CD4-positive, alpha-beta memory T cell (primary cell): ENCODE measurements at regions not wholly inside any gene's neighbourhood (a gene's known extent, or its start where the extent isn't known, plus 50 kb on each side); places are given as distances from the start of the nearest gene placed in this dataset.

Source experiments
- CTCF ChIA-PET: fragments of 350-600 bp; sonication (Branson Sonifier 250); formaldehyde crosslinking; loops from one replicate; lab custom pipeline; 2021; ENCODE audit warnings: inconsistent platforms; ENCODE audit not compliant: partially characterized antibody; lab: Charles Lee
- POLR2A ChIA-PET: fragments of 350-600 bp; sonication (Branson Sonifier 250); formaldehyde crosslinking; loops from one replicate; lab custom pipeline; 2021; ENCODE audit not compliant: partially characterized antibody; lab: Charles Lee
- DNase-seq, 5 donors: peaks; one replicate each; pipeline versions ENCODE4 v3.0.0 to v3.0.0-alpha.2; 2020 to 2022; ENCODE audit warnings: mixed read lengths in 1 of 5
- H3K27ac ChIP-seq: one replicate; pipeline ENCODE4 v1.7.0; 2013; ENCODE audit warnings: low read depth, low read length
- H3K27me3 ChIP-seq: 2 replicates; pipeline ENCODE4 v1.7.0; 2013; ENCODE audit warnings: mild to moderate bottlenecking, low read length, moderate library complexity; ENCODE audit not compliant: insufficient read depth
- H3K36me3 ChIP-seq: 2 replicates; pipeline ENCODE4 v1.7.0; 2013; ENCODE audit warnings: mild to moderate bottlenecking, low read length, moderate library complexity; ENCODE audit not compliant: insufficient read depth
- H3K4me1 ChIP-seq: 2 replicates; pipeline ENCODE4 v1.7.0; 2013; ENCODE audit warnings: mild to moderate bottlenecking, low read length, moderate library complexity; ENCODE audit not compliant: insufficient read depth
- H3K4me3 ChIP-seq, 2 donors: one replicate each; pipeline ENCODE4 v1.7.0; 2013; ENCODE audit warnings: low read length in 2 of 2, mild to moderate bottlenecking in 1 of 2
- H3K9me3 ChIP-seq, 2 donors: one replicate each; pipeline ENCODE4 v1.7.0; 2013; ENCODE audit warnings: low read length in 2 of 2, control low read depth in 1 of 2; ENCODE audit not compliant: control insufficient read depth in 1 of 2
- H3K27ac Mint-ChIP-seq, 7 donors: one replicate each; pipeline ENCODE4 v1.8.0; 2020 to 2021; ENCODE audit warnings: mixed read lengths in 7 of 7, mild to moderate bottlenecking in 6 of 7, inconsistent platforms in 3 of 7, moderate library complexity in 3 of 7
- H3K27me3 Mint-ChIP-seq, 2 donors: one replicate each; pipeline ENCODE4 v1.8.0; 2020 to 2021; ENCODE audit warnings: mixed read lengths in 2 of 2
- H3K36me3 Mint-ChIP-seq, 2 donors: one replicate each; pipeline ENCODE4 v1.8.0; 2020 to 2021; ENCODE audit warnings: mixed read lengths in 2 of 2, inconsistent platforms in 1 of 2, mild to moderate bottlenecking in 1 of 2
- H3K4me1 Mint-ChIP-seq, 4 donors: one replicate each; pipeline ENCODE4 v1.8.0; 2020 to 2021; ENCODE audit warnings: mixed read lengths in 4 of 4, mild to moderate bottlenecking in 1 of 4
- H3K4me3 Mint-ChIP-seq, 8 donors: one replicate each; pipeline ENCODE4 v1.8.0; 2020 to 2021; ENCODE audit warnings: mixed read lengths in 8 of 8, mild to moderate bottlenecking in 7 of 8, moderate library complexity in 6 of 8, inconsistent platforms in 3 of 8
- H3K9me3 Mint-ChIP-seq, 8 donors: one replicate each; pipeline ENCODE4 v1.8.0; 2020 to 2021; ENCODE audit warnings: mixed read lengths in 8 of 8, mild to moderate bottlenecking in 5 of 8, inconsistent platforms in 3 of 8, moderate library complexity in 1 of 8
- intact Hi-C: fragments of 100-400 bp; cut with micrococcal nuclease; formaldehyde crosslinking; loops from one replicate; pipeline ENCODE4 v1.15.1; 2023

DNA sequence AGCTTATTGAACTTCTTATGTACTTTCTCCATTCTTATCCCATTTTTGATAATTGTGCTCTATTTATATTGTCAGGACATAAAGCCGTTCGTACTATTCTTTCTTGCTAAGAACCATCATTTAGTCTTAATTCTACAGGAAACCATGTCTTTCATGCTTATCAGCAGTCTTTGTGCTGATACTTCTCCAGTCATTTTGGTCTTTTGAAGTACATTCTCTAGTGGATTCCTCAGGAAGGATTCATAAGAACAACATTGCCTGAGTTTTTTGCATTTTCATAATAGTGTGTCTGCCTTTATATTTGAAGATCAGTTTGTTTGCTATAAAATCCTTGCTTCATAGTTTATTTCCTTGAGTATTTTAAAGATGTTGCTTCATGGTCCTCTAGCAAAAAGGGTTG lies 126.6 kb upstream of the NEO1 start:
- Mint-ChIP-seq H3K4me3 (no peak overlapping the region), H3K36me3 (peaks cover 0 to 5% of the 10 kb centered on the region in 2 donors), H3K27me3 (peaks cover 1 to 2% of the 10 kb centered on the region in 2 donors), H3K9me3 (peaks cover 0 to 2% (median 0%) of the 10 kb centered on the region in 8 donors), H3K4me1 (peaks cover 0 to 15% (median 2%) of the 10 kb centered on the region in 4 donors), H3K27ac (no peak overlapping the region)
- Histone ChIP-seq H3K4me1 (no peaks in the 10 kb centered on the region), H3K36me3 (no peaks in the 10 kb centered on the region), H3K4me3 (no peak overlapping the region), H3K27ac (no peak overlapping the region), H3K9me3 (no peaks in the 10 kb centered on the region), H3K27me3 (peaks cover 3% of the 10 kb centered on the region)
- DNase-seq, result no peak
- intact Hi-C loops, result no loop called here
- CTCF ChIA-PET, result no interaction called here
- POLR2A ChIA-PET, result no interaction called here

DNA sequence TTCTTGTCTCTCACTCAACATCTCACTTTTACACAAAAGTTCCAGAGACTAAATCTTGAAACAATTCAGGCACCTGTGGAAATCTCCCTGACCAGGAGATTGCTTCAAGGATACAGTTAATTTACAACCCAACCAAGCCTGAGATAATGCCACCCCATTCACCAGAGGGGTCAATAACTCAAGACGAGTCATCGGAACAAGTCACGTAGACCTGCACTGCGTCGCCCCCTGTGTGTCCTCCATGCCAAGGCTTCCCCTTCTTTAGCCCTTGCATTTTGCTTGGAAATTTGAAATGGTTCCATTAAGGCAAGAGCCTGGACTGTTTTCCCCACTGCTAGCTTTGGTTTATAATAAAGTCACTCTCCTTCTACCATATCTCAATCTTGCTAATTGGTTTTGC lies 129.0 kb upstream of the NEO1 start:
- H3K36me3 Mint-ChIP-seq, result peaks cover 0 to 5% of the 10 kb centered on the region in 2 donors
- Histone ChIP-seq H3K9me3 (no peaks in the 10 kb centered on the region), H3K36me3 (no peaks in the 10 kb centered on the region), H3K4me1 (no peaks in the 10 kb centered on the region), H3K27ac (no peak overlapping the region), H3K4me3 (no peak overlapping the region), H3K27me3 (peaks cover 3% of the 10 kb centered on the region)
- H3K4me3 Mint-ChIP-seq, result no peak overlapping the region
- ChIA-PET POLR2A (no interaction called here), CTCF (no interaction called here)
- DNase-seq, result no peak
- H3K27me3 Mint-ChIP-seq, result peaks cover 1 to 2% of the 10 kb centered on the region in 2 donors
- H3K27ac Mint-ChIP-seq, result no peak overlapping the region
- H3K9me3 Mint-ChIP-seq, result no peaks in the 10 kb centered on the region
- intact Hi-C loops, result no loop called here
- peaks cover 0 to 11% (median 2%) of the 10 kb centered on the region in 4 donors for H3K4me1 Mint-ChIP-seq

DNA sequence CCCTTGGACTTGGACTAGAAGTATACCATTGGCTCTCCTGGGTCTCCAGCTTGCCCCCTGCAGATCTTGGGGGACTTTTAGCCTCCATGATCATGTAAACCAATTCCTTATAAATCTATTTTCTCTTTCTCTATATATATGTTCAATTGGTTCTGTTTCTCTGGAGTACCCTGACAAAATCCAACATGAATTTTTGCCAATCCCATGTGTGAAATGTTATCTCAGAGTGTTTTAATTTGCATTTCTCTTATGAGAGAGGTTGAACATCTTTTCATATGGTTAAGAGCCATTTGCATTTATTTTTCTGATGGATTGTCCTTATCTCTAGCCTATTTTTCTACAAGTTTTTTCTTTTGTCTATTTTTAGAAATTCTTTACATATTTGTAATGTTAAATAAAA lies 131.7 kb upstream of the NEO1 start:
- Mint-ChIP-seq H3K4me3 (no peak overlapping the region), H3K4me1 (no peaks in the 10 kb centered on the region), H3K9me3 (no peaks in the 10 kb centered on the region), H3K27me3 (peaks cover 0 to 2% of the 10 kb centered on the region in 2 donors), H3K36me3 (no peaks in the 10 kb centered on the region), H3K27ac (no peak overlapping the region)
- H3K4me1 ChIP-seq, result no peaks in the 10 kb centered on the region
- no peak overlapping the region for H3K27ac ChIP-seq
- CTCF ChIA-PET, result no interaction called here
- no peaks in the 10 kb centered on the region for H3K36me3 ChIP-seq
- no peak overlapping the region for H3K4me3 ChIP-seq
- intact Hi-C loops, result no loop called here
- H3K9me3 ChIP-seq, result no peaks in the 10 kb centered on the region
- DNase-seq, result no peak
- POLR2A ChIA-PET, result no interaction called here
- H3K27me3 ChIP-seq, result no peaks in the 10 kb centered on the region

DNA sequence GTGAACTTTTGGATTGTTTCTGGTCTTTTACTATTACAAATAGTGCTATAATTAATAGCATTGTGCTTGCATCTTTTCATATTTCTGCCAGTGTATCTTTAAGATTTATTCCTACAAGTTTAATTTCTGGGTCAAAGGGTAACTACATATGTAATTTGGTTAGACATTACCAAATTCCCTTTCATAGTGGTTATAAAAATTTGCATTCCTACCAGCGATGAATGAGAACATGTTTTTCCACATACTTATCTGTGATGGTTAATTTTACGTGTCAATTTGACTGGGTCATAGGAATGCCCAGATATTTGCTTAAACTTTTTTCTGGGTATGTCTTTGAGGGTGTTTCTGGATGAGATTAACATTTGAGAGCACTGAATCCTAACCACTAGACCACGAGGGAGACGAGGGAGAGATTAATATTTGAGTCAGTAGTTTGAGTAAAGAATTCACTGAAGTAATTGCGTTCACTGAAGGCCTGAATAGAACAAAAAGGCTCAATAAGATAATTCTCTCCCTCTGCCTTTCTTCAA lies 132.3 kb upstream of the NEO1 start:
- H3K27ac ChIP-seq, result no peak overlapping the region

DNA sequence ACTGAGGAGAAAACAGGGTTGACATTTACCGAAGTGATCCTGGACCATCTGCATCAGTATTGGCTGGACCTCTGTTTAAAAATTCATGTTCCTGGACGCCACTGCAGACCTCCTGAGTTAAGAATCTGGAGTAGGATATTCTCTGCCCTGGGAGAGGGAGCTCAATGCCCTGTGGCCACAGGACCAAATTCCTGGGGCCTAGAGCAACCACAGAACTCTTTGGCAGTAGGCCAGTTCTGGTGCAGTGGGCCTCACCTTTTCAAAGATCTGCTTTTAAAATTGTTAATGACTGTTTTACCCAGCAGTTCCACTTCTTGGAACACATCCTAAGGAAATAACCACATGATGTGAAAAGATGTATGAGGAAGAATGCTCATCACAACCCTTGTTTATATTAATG lies 133.3 kb upstream of the ADPGK start:
- H3K4me1 Mint-ChIP-seq, result no peaks in the 10 kb centered on the region
- no peak overlapping the region for H3K27ac Mint-ChIP-seq
- DNase-seq, result no peak
- Histone ChIP-seq H3K36me3 (no peaks in the 10 kb centered on the region), H3K4me3 (no peak overlapping the region), H3K4me1 (no peaks in the 10 kb centered on the region), H3K27me3 (no peaks in the 10 kb centered on the region), H3K9me3 (no peaks in the 10 kb centered on the region), H3K27ac (no peak overlapping the region)
- intact Hi-C loops, result no loop called here
- CTCF ChIA-PET, result no interaction called here
- no peak overlapping the region for H3K4me3 Mint-ChIP-seq
- POLR2A ChIA-PET, result no interaction called here
- H3K36me3 Mint-ChIP-seq, result no peaks in the 10 kb centered on the region
- no peaks in the 10 kb centered on the region for H3K9me3 Mint-ChIP-seq
- H3K27me3 Mint-ChIP-seq, result peaks cover 0 to 3% of the 10 kb centered on the region in 2 donors

More for the DNA sequence above, 132.3 kb upstream of the NEO1 start:
- H3K27me3 Mint-ChIP-seq, result peaks cover 0 to 1% of the 10 kb centered on the region in 2 donors
- H3K27me3 ChIP-seq, result no peaks in the 10 kb centered on the region
- no peaks in the 10 kb centered on the region for H3K4me1 Mint-ChIP-seq
- H3K4me3 ChIP-seq, result no peak overlapping the region
- POLR2A ChIA-PET, result no interaction called here
- H3K9me3 Mint-ChIP-seq, result no peaks in the 10 kb centered on the region
- H3K9me3 ChIP-seq, result no peaks in the 10 kb centered on the region
- no peaks in the 10 kb centered on the region for H3K36me3 Mint-ChIP-seq
- CTCF ChIA-PET, result no interaction called here
- H3K27ac Mint-ChIP-seq, result no peak overlapping the region
- no peaks in the 10 kb centered on the region for H3K36me3 ChIP-seq
- H3K4me3 Mint-ChIP-seq, result no peak overlapping the region
- no peak for DNase-seq
- intact Hi-C loops, result no loop called here
- H3K4me1 ChIP-seq, result no peaks in the 10 kb centered on the region

DNA sequence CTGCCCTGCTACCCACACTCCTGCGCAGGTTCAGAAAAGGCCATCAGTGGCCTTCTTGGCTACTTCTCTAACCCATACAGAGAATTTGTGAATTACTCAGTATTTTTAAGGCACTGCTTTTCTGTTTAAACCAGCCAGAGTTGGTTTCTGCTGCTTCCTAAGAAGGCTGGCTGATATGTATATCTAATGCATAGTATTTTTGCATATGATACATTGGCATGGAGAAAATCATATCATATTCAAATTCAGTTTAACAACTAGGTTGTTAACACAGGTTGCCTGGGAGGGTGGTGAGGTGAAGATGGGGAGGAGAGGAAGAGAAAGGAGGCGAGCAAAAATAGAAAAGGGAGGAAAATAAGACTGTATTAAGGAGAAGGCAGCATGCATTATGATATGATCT lies 132.8 kb upstream of the ADPGK start:
- Histone ChIP-seq H3K9me3 (no peaks in the 10 kb centered on the region), H3K27ac (no peak overlapping the region), H3K4me3 (no peak overlapping the region), H3K27me3 (no peaks in the 10 kb centered on the region), H3K4me1 (no peaks in the 10 kb centered on the region), H3K36me3 (no peaks in the 10 kb centered on the region)
- intact Hi-C loops, result no loop called here
- ChIA-PET POLR2A (no interaction called here), CTCF (no interaction called here)
- no peaks in the 10 kb centered on the region for H3K36me3 Mint-ChIP-seq
- no peak overlapping the region for H3K4me3 Mint-ChIP-seq
- no peaks in the 10 kb centered on the region for H3K4me1 Mint-ChIP-seq
- H3K27ac Mint-ChIP-seq, result no peak overlapping the region
- H3K27me3 Mint-ChIP-seq, result peaks cover 2 to 3% of the 10 kb centered on the region in 2 donors
- DNase-seq, result no peak
- no peaks in the 10 kb centered on the region for H3K9me3 Mint-ChIP-seq

DNA sequence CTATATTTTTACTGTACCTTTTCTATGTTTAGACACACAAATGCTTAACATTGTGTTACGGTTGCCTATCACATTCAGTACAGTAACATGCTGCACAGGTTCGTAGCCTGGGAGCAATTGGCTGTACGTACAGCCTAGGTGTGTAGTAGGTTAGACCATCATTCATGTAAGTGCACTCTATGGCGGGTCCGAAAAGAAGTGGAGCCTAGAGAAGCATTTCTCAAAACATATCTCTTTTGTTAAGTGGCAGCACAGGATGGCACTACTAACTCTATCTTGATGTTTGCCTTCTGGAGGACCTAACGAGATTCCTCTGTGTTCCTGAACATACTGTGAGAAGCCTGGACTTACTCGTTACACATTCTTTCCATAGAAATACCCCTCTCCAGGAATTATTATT lies 132.3 kb upstream of the ADPGK start:
- Histone ChIP-seq H3K9me3 (no peaks in the 10 kb centered on the region), H3K4me3 (no peak overlapping the region), H3K27me3 (no peaks in the 10 kb centered on the region), H3K36me3 (no peaks in the 10 kb centered on the region), H3K4me1 (no peaks in the 10 kb centered on the region), H3K27ac (no peak overlapping the region)
- ChIA-PET POLR2A (no interaction called here), CTCF (no interaction called here)
- no peak overlapping the region for H3K4me3 Mint-ChIP-seq
- no peaks in the 10 kb centered on the region for H3K36me3 Mint-ChIP-seq
- H3K4me1 Mint-ChIP-seq, result no peaks in the 10 kb centered on the region
- no peak overlapping the region for H3K27ac Mint-ChIP-seq
- DNase-seq, result no peak
- H3K27me3 Mint-ChIP-seq, result peaks cover 2 to 3% of the 10 kb centered on the region in 2 donors
- intact Hi-C loops, result no loop called here
- no peaks in the 10 kb centered on the region for H3K9me3 Mint-ChIP-seq

DNA sequence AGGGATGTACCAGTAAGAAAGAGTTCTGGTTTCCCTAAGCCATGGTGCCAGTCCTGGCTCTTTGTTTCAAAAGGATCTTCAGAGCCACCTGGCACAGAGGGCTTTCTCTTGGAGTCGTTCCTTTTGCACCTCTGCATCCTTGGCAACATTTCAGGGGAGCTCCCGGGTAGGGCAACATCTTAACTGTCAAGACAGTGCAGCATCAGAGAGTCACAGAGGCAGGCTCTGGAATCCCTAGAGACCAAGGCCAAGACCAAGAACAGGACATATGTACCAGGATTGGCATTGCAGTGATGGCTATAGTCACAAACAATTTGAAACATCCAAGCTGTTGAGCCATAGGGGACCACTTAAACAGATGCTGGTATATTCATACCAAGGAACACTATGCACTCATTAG lies 129.4 kb upstream of the ADPGK start:
- Mint-ChIP-seq H3K27me3 (peaks cover 4 to 9% of the 10 kb centered on the region in 2 donors), H3K9me3 (no peaks in the 10 kb centered on the region), H3K4me3 (no peak overlapping the region), H3K4me1 (peaks cover 0 to 4% (median 3%) of the 10 kb centered on the region in 4 donors), H3K27ac (no peak overlapping the region), H3K36me3 (no peaks in the 10 kb centered on the region)
- CTCF ChIA-PET, result no interaction called here
- H3K27me3 ChIP-seq, result no peaks in the 10 kb centered on the region
- H3K4me3 ChIP-seq, result no peak overlapping the region
- POLR2A ChIA-PET, result no interaction called here
- no peak overlapping the region for H3K27ac ChIP-seq
- H3K9me3 ChIP-seq, result no peaks in the 10 kb centered on the region
- no peak for DNase-seq
- H3K36me3 ChIP-seq, result no peaks in the 10 kb centered on the region
- no peaks in the 10 kb centered on the region for H3K4me1 ChIP-seq
- intact Hi-C loops, result no loop called here
